ENCODE measurements at regions not wholly inside any gene's neighbourhood (a gene's known extent, or its start where the extent isn't known, plus 50 kb on each side); places are given as distances from the start of the nearest gene placed in this dataset.

GRCh38 chr2:234635284-234635683, 138.4 kb upstream of the ARL4C start:
- no peak overlapping the region for H3K4me3 Mint-ChIP-seq (ENCODE audit: unreplicated experiment)
- no peaks in the 10 kb centered on the region for H3K4me1 Mint-ChIP-seq (ENCODE audit: low read depth, unreplicated experiment)
- peaks cover 16% of the 10 kb centered on the region for H3K36me3 Mint-ChIP-seq (ENCODE audit: unreplicated experiment)
- H3K9me3 Mint-ChIP-seq (ENCODE audit: unreplicated experiment) = peaks cover 8% of the 10 kb centered on the region
- H3K27ac Mint-ChIP-seq (ENCODE audit: unreplicated experiment) = no peak overlapping the region
- no peak for DNase-seq
- peaks cover 2% of the 10 kb centered on the region for H3K27me3 Mint-ChIP-seq (ENCODE audit: unreplicated experiment)
- TF ChIP-seq, protein P1, sequence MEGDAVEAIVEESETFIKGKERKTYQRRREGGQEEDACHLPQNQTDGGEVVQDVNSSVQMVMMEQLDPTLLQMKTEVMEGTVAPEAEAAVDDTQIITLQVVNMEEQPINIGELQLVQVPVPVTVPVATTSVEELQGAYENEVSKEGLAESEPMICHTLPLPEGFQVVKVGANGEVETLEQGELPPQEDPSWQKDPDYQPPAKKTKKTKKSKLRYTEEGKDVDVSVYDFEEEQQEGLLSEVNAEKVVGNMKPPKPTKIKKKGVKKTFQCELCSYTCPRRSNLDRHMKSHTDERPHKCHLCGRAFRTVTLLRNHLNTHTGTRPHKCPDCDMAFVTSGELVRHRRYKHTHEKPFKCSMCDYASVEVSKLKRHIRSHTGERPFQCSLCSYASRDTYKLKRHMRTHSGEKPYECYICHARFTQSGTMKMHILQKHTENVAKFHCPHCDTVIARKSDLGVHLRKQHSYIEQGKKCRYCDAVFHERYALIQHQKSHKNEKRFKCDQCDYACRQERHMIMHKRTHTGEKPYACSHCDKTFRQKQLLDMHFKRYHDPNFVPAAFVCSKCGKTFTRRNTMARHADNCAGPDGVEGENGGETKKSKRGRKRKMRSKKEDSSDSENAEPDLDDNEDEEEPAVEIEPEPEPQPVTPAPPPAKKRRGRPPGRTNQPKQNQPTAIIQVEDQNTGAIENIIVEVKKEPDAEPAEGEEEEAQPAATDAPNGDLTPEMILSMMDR (IDR thresholded peaks at IDR 0.05; ENCODE audit: partially characterized antibody, unreplicated experiment) = no peak

DNA sequence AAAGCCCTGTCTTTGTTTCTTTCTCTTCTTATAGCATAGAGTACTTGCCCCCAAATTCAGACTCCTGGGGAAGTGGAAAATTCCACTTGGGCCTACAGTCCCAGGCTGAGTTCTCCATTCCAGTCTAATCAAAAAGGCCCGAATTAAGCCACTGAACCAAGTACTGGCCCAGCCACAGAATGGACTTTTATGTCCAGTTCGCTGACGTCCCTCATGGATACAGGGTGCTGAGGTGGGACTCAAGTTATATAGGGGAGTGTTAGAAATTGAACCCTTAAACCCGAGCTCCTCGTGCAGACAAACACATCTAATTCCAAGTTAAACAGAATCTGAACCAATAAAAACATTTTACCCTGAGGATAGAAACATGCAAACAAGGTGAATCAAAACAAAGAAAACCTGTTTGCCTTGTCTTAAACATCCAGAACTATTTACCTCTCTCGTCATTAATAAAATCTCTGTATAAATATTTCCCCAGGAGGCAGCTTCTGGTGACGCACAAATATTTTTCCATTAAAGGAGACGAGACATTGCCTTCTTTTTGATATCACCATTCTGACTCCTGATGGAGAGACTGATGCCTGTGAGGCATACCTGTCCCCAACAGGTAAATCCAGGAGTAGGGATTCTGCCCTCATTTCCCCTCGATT, 136.8 kb upstream of the ARL4C start:
- no peak for DNase-seq
- peaks cover 10% of the 10 kb centered on the region for H3K9me3 Mint-ChIP-seq (ENCODE audit: unreplicated experiment)
- H3K4me3 Mint-ChIP-seq (ENCODE audit: unreplicated experiment) = no peak overlapping the region
- H3K27me3 Mint-ChIP-seq (ENCODE audit: unreplicated experiment) = peaks cover 2% of the 10 kb centered on the region
- TF ChIP-seq, protein P1 (IDR thresholded peaks at IDR 0.05; ENCODE audit: partially characterized antibody, unreplicated experiment) = no peak
- H3K27ac Mint-ChIP-seq (ENCODE audit: unreplicated experiment) = no peak overlapping the region
- peaks cover 16% of the 10 kb centered on the region for H3K36me3 Mint-ChIP-seq (ENCODE audit: unreplicated experiment)
- no peaks in the 10 kb centered on the region for H3K4me1 Mint-ChIP-seq (ENCODE audit: low read depth, unreplicated experiment)

DNA sequence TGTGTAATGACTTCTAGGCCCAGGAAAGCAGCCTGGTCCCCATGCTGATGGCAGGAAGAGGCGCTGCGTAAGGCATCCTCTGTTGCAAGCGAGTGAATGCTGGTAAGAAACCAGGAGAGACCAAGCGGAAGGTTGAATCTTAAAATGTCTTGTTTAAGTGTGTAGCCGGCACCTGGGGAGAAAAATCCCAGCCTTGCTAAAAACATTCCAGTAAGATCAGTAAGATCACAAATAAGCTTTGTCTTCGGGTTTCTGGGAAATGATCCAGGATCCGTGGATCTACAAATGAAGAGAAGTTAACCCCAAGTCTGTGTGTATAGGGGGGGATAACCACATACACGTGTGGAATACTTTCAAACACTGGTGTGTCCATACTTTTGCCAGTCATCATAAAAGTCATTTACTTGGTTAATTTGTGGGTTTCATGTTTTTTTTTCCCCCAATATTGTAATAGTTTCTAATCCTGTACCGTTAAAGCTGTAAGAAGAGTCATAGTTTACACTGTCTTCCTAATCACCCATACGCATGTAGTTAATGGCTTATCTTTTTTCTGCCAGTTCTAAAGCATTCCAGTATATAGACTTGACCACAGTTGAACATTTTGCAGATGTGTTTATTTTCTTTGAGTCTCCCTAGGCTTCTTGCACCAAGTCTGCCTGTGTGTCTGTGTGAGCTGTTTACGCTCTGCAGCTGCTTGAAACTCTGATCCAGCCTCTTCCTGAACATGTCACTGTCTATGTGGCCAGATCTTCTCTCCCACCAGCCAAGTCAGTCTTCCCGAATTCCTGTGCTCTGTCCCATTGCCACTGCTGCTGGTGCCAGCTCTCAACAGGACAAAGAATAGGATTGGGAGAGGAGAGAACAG, 135.9 kb upstream of the ARL4C start:
- no peak for DNase-seq
- Mint-ChIP-seq H3K4me1 (ENCODE audit: low read depth, unreplicated experiment) (no peaks in the 10 kb centered on the region), H3K27ac (ENCODE audit: unreplicated experiment) (no peak overlapping the region), H3K36me3 (ENCODE audit: unreplicated experiment) (peaks cover 12% of the 10 kb centered on the region), H3K9me3 (ENCODE audit: unreplicated experiment) (peaks cover 10% of the 10 kb centered on the region), H3K27me3 (ENCODE audit: unreplicated experiment) (peaks cover 2% of the 10 kb centered on the region), H3K4me3 (ENCODE audit: unreplicated experiment) (no peak overlapping the region)
- TF ChIP-seq, protein P1 (IDR thresholded peaks at IDR 0.05; ENCODE audit: partially characterized antibody, unreplicated experiment) = no peak

DNA sequence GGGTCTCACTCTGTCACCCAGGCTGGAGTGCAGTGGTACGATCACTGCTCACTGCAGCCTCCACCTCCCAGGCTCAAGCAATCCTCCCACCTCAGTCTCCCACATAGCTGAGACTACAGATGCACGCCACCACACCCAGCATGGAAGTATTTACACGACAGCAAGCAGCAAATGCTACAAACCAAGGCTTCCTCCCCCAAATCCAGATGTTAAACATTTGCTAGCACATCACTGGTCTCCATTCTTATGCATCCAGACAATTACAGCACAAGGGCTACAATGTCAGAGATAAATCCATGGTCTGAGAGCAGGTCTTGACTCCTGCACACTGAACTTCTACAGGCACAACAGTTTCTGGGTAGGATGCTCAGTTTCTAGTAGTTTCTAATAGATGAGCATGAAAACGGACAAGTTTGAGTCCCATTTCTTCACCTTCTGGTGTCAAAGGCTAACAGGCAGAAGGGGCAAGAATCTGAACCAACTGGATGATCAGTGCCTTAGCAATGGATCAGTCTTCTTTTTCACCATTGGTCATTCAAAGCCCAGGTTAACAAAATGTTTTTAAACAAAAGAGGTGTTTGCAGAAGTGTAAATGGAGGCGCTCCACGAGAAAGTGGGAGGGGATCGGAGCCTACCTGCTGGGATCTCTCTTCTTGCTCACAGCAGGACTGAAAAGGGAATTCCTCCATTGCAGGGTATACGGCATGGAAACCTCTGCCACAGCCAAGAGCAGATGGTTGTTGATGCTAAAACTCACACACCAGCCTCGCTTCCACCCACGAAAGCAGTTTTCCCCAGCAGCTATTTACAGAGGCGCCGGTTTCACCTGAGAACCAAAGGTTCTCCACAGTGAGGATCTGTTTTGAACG, 135.0 kb upstream of the ARL4C start:
- Mint-ChIP-seq H3K4me1 (ENCODE audit: low read depth, unreplicated experiment) (no peaks in the 10 kb centered on the region), H3K36me3 (ENCODE audit: unreplicated experiment) (peaks cover 11% of the 10 kb centered on the region), H3K27me3 (ENCODE audit: unreplicated experiment) (peaks cover 2% of the 10 kb centered on the region), H3K4me3 (ENCODE audit: unreplicated experiment) (no peak overlapping the region), H3K9me3 (ENCODE audit: unreplicated experiment) (peaks cover 7% of the 10 kb centered on the region), H3K27ac (ENCODE audit: unreplicated experiment) (no peak overlapping the region)
- TF ChIP-seq, protein P1 (IDR thresholded peaks at IDR 0.05; ENCODE audit: partially characterized antibody, unreplicated experiment) = no peak
- DNase-seq = no peak

All from glutamatergic neuron (in vitro differentiated cells).